SK-N-SH treated with all-trans-retinoic acid at 6 μM for 48 hours (cell line): ENCODE measurements at regions not wholly inside any gene's neighbourhood (a gene's known extent, or its start where the extent isn't known, plus 50 kb on each side); places are given as distances from the start of the nearest gene placed in this dataset.

Experiments used
- CREB5 ChIP-seq: fragments of 250-450 bp; sonication (Bioruptor Pico); IDR thresholded peaks from 2 replicates; pipeline ENCODE4 v1.5.1; 2020; ENCODE audit warnings: low read depth, mild to moderate bottlenecking, moderate library complexity
- CSDC2 ChIP-seq: fragments of 250-450 bp; sonication (Bioruptor Pico); IDR thresholded peaks from 2 replicates; pipeline ENCODE4 v1.5.0; 2020; ENCODE audit warnings: mild to moderate bottlenecking, moderate library complexity
- GLIS3 ChIP-seq: fragments of 250-450 bp; sonication (Bioruptor Pico); IDR thresholded peaks from 2 replicates; pipeline ENCODE4 v1.5.0; 2020; ENCODE audit warnings: mild to moderate bottlenecking, moderate library complexity
- OSR1 ChIP-seq: fragments of 250-450 bp; sonication (Bioruptor Pico); IDR thresholded peaks from 2 replicates; pipeline ENCODE4 v1.8.0; 2022; ENCODE audit warnings: moderate library complexity, mild to moderate bottlenecking, inconsistent platforms
- SNAI2 ChIP-seq: fragments of 250-450 bp; sonication (Bioruptor Pico); IDR thresholded peaks from 2 replicates; pipeline ENCODE4 v1.5.0; 2020; ENCODE audit warnings: mild to moderate bottlenecking, moderate library complexity
- ZFP30 ChIP-seq: fragments of 450-650 bp; formaldehyde crosslinking; IDR thresholded peaks from 2 replicates; pipeline ENCODE4 v1.5.0; 2022; ENCODE audit warnings: mild to moderate bottlenecking, moderate library complexity
- ZNF565 ChIP-seq: fragments of 450-650 bp; formaldehyde crosslinking; conservative IDR thresholded peaks from 2 replicates; pipeline ENCODE4 v1.5.0; 2020; ENCODE audit warnings: low read depth, mild to moderate bottlenecking, moderate library complexity

GRCh38 chr9:3769646-3770045 is 243.8 kb upstream of the RFX3 start:
- TF ChIP-seq CREB5 (CRISPR knock-in tag): no peak
- TF ChIP-seq ZFP30 (CRISPR knock-in tag): no peak
- no peak for TF ChIP-seq CSDC2 (CRISPR knock-in tag)
- TF ChIP-seq ZNF565 (CRISPR knock-in tag): no peak
- no peak for TF ChIP-seq SNAI2 (CRISPR knock-in tag)
- TF ChIP-seq OSR1 (CRISPR knock-in tag): no peak
- TF ChIP-seq GLIS3 (CRISPR knock-in tag): no peak
